Duodenal mucosa (tissue), 2 donors: ENCODE measurements at regions not wholly inside any gene's neighbourhood (a gene's known extent, or its start where the extent isn't known, plus 50 kb on each side); places are given as distances from the start of the nearest gene placed in this dataset.
"Not testable (repeated sequence)": the region's sequence is repeated elsewhere in the genome, so short reads cannot be mapped to it uniquely, and the experiment has no call there.

Experiments used
- H3K27ac ChIP-seq: one replicate; pipeline ENCODE4 v1.7.0; 2013; ENCODE audit warnings: low read depth, low read length
- H3K27me3 ChIP-seq, 2 donors: one replicate each; pipeline ENCODE4 v1.7.0; 2013; ENCODE audit warnings: low read length in 2 of 2, control low read depth in 1 of 2; ENCODE audit not compliant: insufficient read depth in 2 of 2, control insufficient read depth in 1 of 2
- H3K36me3 ChIP-seq, 2 donors: one replicate each; pipeline ENCODE4 v1.7.0; 2013; ENCODE audit warnings: low read length in 2 of 2, control low read depth in 1 of 2; ENCODE audit not compliant: insufficient read depth in 2 of 2, control insufficient read depth in 1 of 2
- H3K4me1 ChIP-seq, 2 donors: one replicate each; pipeline ENCODE4 v1.7.0; 2013; ENCODE audit warnings: low read length in 2 of 2, control low read depth in 1 of 2; ENCODE audit not compliant: insufficient read depth in 2 of 2, control insufficient read depth in 1 of 2
- H3K4me3 ChIP-seq, 2 donors: one replicate each; pipeline ENCODE4 v1.7.0; 2013; ENCODE audit warnings: low read length in 2 of 2, low read depth in 1 of 2
- H3K9ac ChIP-seq, 2 donors: one replicate each; pipeline ENCODE4 v1.7.0; 2013; ENCODE audit warnings: low read length in 2 of 2, low read depth in 1 of 2
- H3K9me3 ChIP-seq, 2 donors: one replicate each; pipeline ENCODE4 v1.7.0; 2013; ENCODE audit warnings: low read length in 2 of 2, control low read depth in 1 of 2; ENCODE audit not compliant: control insufficient read depth in 1 of 2

DNA sequence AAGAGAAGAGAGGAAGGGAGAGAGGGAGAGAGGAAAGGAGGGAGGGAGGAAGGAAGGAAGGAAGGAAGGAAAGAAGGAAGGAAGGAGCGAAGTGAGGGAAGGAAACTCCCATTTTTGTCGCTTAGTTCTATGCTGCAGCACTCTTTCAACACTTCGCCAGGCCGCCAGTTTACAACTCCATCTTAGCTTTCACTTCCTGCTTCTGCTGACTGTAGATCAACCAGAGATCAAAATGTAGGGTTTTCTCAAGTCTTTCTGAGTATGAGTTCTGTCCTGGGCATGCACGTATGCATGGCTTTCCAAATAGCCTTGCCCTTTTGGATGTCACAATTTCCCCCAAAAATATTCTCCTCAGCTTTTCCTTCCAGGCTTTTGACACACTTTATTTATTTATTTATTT, 723.4 kb downstream of the TRHDE start:
- Histone ChIP-seq H3K36me3 (no peaks in the 10 kb centered on the region), H3K4me3 (no peak overlapping the region), H3K9me3 (no peaks in the 10 kb centered on the region), H3K27me3 (no peaks in the 10 kb centered on the region), H3K4me1 (no peaks in the 10 kb centered on the region), H3K27ac (no peak overlapping the region), H3K9ac (no peak overlapping the region)

DNA sequence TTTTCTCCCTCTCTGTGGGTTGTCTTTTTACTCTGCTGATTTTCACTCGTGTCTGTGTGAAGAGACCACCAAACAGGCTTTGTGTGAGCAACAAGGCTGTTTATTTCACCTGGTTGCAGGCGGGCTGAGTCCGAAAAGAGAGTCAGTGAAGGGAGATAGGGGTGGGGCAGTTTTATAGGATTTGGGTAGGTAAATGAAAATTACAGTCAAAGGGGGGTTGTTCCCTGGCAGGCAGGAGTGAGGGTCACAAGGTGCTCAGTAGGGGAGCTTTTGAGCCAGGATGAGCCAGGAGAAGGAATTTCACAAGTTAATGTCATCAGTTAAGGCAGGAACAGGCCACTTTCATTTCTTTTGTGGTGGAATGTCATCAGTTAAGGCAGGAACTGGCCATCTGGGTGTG, 729.6 kb downstream of the TRHDE start:
- H3K9me3 ChIP-seq, H3K27me3 ChIP-seq, H3K4me3 ChIP-seq, H3K27ac ChIP-seq, H3K36me3 ChIP-seq, H3K9ac ChIP-seq, H3K4me1 ChIP-seq: not testable (repeated sequence)

DNA sequence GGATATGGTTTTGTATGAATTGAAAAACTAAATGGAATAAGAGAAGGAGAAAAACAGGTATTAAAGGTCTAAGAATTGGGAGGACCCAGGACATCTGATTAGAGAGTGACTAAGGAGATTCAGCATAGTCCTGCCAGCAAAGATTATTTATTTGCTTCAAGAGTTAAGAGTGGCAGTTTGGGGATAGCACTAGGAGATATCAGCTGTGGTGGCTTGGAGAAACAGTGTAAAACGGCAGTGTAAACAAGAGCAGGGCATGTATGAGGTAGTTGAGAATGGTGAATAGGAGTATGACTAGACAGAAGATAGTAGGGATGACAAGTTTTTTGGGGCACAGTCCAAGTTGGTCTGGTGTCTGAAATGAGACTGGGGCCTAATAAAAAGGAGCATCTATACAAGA, 730.3 kb downstream of the TRHDE start:
- not testable (repeated sequence) for H3K27me3 ChIP-seq, H3K4me1 ChIP-seq, H3K27ac ChIP-seq, H3K9me3 ChIP-seq, H3K4me3 ChIP-seq, H3K9ac ChIP-seq, H3K36me3 ChIP-seq

DNA sequence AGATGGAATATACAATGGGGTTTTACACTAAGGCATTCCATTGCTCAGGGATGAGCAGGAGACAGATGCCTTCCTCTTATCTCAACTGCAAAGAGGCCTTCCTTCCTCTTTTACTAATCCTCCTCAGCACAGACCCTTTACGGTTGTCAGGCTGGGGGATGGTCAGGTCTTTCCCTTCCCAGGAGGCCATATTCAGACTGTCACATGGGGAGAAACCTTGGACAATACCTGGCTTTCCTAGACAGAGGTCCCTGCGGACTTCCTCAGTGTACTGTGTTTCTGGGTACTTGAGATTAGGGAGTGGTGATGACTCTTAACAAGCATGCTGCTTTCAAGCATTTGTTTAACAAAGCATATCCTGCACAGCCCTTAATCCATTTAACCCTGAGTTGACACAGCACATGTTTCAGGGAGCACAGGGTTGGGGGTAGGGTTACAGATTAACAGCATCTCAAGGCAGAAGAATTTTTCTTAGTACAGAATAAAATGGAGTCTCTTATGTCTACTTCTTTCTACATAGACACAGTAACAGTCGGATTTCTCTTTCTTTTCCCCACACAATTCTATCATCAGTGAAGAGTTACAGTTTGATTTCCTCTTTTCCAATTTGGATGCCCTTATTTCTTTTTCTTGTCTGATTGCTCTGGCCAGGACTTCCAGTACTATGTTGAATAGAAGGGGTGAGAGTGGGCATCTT, 737.1 kb downstream of the TRHDE start:
- H3K27me3 ChIP-seq, H3K36me3 ChIP-seq, H3K4me3 ChIP-seq, H3K4me1 ChIP-seq, H3K9ac ChIP-seq, H3K27ac ChIP-seq, H3K9me3 ChIP-seq: not testable (repeated sequence)

DNA sequence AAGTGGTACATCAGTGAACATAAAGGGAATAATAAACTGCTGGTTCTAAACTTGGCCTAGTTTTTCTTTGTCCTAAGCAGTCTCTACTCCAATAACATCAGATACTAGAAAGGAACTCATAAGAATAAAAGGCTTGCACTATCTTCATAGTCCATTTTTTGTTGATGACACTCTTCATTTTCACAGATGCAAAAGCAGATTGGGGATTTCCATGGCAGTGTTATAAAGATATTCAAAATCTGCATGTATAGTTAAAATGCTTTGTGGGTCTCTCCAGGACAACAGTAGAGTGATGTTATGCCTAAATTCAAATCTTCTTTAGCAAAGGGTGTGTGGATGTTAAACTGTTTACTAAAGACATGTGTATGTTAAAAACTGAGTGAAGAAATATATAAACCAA, 745.8 kb downstream of the TRHDE start:
- Histone ChIP-seq H3K27me3 (no peaks in the 10 kb centered on the region), H3K9me3 (peaks cover 2 to 4% of the 10 kb centered on the region in 2 donors), H3K27ac (no peak overlapping the region), H3K4me1 (no peaks in the 10 kb centered on the region), H3K36me3 (no peaks in the 10 kb centered on the region), H3K9ac (no peak overlapping the region), H3K4me3 (no peak overlapping the region)

DNA sequence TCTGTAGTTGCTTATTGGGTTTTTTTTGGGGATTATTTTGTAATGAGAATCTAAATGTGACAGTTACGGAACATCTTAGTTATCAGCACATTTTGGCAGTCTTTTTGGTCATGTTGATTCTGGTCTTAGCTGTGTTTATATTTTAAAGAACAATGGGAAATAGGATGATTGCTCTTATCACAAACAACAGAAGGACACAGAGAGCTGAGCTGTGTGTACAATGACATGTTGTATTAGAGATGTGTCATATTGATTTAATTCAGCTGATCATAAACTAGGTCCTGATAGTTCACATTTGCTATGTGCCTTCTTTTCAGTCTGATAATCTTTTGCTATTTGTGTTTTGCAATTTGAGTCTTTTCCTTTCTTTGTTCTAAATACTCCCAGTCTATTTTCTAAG, 781.7 kb downstream of the TRHDE start:
- no peaks in the 10 kb centered on the region for H3K4me1 ChIP-seq
- H3K27me3 ChIP-seq = no peaks in the 10 kb centered on the region
- peaks cover 4% of the 10 kb centered on the region in 2 donors for H3K9me3 ChIP-seq
- no peaks in the 10 kb centered on the region for H3K36me3 ChIP-seq
- no peak overlapping the region for H3K9ac ChIP-seq
- H3K4me3 ChIP-seq = no peak overlapping the region
- H3K27ac ChIP-seq = no peak overlapping the region

DNA sequence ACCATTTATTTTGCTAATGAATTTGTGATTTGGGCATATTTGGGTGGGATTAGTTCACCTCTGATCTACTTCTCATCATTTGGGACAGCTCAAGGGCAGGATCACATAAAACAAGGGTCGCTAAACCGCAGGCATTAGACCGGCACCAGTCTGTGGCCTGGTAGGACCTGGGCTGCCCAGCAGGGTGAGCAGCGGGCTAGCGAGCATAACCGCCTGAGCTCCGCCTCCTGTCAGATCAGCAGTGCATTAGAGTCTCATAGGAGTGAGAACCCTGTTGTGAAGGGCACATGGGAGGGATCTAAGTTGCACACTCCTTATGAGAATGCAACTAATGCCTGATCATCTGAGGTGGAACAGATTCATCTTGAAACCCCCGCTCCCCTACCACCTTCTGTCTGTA, 785.3 kb downstream of the TRHDE start:
- Histone ChIP-seq H3K4me1 (no peaks in the 10 kb centered on the region), H3K27ac (no peak overlapping the region), H3K9me3 (peaks cover 2 to 4% of the 10 kb centered on the region in 2 donors), H3K9ac (no peak overlapping the region), H3K36me3 (no peaks in the 10 kb centered on the region), H3K4me3 (no peak overlapping the region), H3K27me3 (no peaks in the 10 kb centered on the region)

DNA sequence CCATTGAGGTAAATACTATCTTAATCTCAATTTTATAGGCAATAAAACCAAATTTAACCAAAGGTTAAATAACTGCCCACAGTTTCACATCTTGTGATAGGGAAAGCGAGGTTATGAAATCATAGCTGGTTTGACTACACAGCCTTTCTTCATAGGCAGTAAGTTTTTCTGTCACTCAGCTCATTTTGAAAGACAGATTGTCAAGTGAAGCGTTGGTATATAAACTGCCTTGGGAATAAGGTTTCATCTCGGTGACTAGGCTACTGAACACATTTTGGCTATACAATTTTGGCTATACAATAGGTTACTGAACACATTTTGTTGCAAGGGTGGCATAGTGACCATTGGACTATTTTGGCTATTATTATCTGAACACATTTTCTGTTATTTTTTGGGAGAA, 793.7 kb downstream of the TRHDE start:
- no peak overlapping the region for H3K9ac ChIP-seq
- no peaks in the 10 kb centered on the region for H3K36me3 ChIP-seq
- H3K4me3 ChIP-seq = no peak overlapping the region
- H3K27me3 ChIP-seq = no peaks in the 10 kb centered on the region
- H3K9me3 ChIP-seq = no peaks in the 10 kb centered on the region
- no peaks in the 10 kb centered on the region for H3K4me1 ChIP-seq
- H3K27ac ChIP-seq = no peak overlapping the region

DNA sequence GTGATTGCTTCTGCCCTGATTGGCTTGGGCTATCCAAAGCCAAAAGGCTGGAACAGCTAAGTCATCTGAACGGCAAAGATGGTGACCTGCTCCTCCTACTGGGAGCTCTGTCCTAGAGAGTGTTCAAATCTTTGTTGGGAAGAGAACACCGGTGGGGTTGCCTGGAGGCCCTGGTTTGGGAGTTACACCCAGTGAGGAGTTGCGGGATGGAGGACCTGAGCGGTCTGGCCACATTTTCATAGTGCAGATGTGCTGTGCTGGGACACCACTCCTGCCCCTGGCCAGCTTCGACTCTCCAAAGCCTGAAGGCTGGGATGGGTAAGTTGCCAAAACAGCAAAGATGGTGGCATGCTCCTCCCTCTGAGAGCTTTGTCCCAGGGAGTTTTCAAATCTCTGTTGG, 795.4 kb downstream of the TRHDE start:
- H3K4me3 ChIP-seq = no peak overlapping the region
- H3K36me3 ChIP-seq = no peaks in the 10 kb centered on the region
- H3K27me3 ChIP-seq = no peaks in the 10 kb centered on the region
- H3K4me1 ChIP-seq = no peaks in the 10 kb centered on the region
- H3K27ac ChIP-seq = no peak overlapping the region
- no peak overlapping the region for H3K9ac ChIP-seq
- peaks cover under 1 to 5% of the 10 kb centered on the region in 2 donors for H3K9me3 ChIP-seq

DNA sequence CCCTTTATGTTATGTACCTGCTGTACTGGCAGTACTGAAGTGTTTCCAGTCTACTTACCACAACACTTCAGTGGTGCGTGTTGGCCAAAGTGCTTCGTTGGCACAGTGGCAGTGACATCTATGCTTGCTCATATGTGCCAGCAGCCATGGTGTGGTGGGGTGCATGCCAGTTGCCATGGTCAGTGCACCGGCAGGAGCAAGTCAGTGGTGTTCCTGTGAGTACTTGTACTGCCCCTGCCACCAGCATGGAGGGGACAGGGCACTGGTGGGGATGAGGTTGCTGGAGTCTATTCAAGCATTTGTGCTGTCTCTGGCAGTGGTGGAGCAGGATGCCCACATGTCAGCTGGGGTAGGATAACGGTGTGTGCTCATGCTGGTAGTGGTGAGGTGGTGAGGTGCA, 800.0 kb downstream of the TRHDE start:
- H3K4me3 ChIP-seq = no peak overlapping the region
- no peak overlapping the region for H3K27ac ChIP-seq
- no peaks in the 10 kb centered on the region for H3K36me3 ChIP-seq
- no peaks in the 10 kb centered on the region for H3K4me1 ChIP-seq
- H3K9ac ChIP-seq = no peak overlapping the region
- no peaks in the 10 kb centered on the region for H3K27me3 ChIP-seq
- peaks cover 10 to 11% of the 10 kb centered on the region in 2 donors for H3K9me3 ChIP-seq

DNA sequence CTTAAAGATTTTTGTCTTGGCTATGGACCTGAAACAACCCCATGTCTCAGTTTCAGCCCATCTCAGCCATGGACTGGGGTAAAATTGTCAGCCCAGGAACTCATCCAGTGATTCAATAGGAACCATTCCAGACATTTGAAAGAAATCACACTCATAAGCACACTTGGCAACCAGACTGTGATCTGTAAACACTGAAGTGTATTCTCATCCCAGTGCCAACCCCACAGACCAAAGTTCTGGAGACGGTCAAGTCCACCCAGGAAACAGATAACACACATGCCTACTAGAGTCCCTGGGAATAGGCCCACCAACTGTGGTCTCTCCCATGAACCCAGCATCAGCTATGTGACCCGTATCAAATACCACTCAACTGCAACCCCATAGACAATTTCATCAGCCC, 804.6 kb downstream of the TRHDE start:
- H3K9me3 ChIP-seq = peaks cover 10 to 11% of the 10 kb centered on the region in 2 donors
- H3K9ac ChIP-seq = no peak overlapping the region
- no peak overlapping the region for H3K27ac ChIP-seq
- H3K27me3 ChIP-seq = no peaks in the 10 kb centered on the region
- no peak overlapping the region for H3K4me3 ChIP-seq
- no peaks in the 10 kb centered on the region for H3K4me1 ChIP-seq
- no peaks in the 10 kb centered on the region for H3K36me3 ChIP-seq
